B cell (primary cell): ENCODE measurements at regions not wholly inside any gene's neighbourhood (a gene's known extent, or its start where the extent isn't known, plus 50 kb on each side); places are given as distances from the start of the nearest gene placed in this dataset.

Experiments
- EZH2 ChIP-seq: IDR thresholded peaks from 2 replicates; pipeline ENCODE4 v1.6.1; 2012; ENCODE audit warnings: borderline replicate concordance, low read depth, mild to moderate bottlenecking, moderate library complexity, low read length; ENCODE audit not compliant: insufficient read depth, poor library complexity, severe bottlenecking
- TF ChIP-seq, protein P1 (sequence below): fragments of 200-600 bp; IDR thresholded peaks from one replicate; pipeline ENCODE4 v1.8.0; 2022; ENCODE audit warnings: antibody characterized with exemption, mild to moderate bottlenecking

DNA sequence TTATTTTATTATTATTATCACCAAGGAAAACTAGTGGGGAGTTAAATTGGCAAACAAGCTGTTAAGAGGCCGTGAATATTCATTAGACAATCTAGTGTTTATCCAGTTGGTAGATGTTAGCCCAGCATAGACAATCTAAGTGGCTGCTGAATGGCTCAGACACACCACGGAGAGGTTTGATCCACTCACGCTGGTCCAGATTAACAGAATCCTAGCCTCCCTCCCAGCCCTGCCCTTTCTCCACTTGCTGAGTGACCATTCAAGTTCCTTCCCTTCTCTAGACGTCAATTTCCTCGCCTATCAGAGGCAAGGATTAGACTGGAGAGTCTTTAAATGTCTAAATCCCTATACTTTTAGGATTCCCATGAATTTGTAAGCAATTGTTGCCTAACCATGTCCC, 80.1 kb downstream of the RRAGC start:
- TF ChIP-seq, protein P1, sequence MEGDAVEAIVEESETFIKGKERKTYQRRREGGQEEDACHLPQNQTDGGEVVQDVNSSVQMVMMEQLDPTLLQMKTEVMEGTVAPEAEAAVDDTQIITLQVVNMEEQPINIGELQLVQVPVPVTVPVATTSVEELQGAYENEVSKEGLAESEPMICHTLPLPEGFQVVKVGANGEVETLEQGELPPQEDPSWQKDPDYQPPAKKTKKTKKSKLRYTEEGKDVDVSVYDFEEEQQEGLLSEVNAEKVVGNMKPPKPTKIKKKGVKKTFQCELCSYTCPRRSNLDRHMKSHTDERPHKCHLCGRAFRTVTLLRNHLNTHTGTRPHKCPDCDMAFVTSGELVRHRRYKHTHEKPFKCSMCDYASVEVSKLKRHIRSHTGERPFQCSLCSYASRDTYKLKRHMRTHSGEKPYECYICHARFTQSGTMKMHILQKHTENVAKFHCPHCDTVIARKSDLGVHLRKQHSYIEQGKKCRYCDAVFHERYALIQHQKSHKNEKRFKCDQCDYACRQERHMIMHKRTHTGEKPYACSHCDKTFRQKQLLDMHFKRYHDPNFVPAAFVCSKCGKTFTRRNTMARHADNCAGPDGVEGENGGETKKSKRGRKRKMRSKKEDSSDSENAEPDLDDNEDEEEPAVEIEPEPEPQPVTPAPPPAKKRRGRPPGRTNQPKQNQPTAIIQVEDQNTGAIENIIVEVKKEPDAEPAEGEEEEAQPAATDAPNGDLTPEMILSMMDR, result no peak
- TF ChIP-seq EZH2, result no peak
